AG09309 (cell line): ENCODE measurements at regions not wholly inside any gene's neighbourhood (a gene's known extent, or its start where the extent isn't known, plus 50 kb on each side); places are given as distances from the start of the nearest gene placed in this dataset.

ENCODE experiments used
- DNase-seq: peaks from one replicate; pipeline ENCODE4 v3.0.0-alpha.2; 2010; ENCODE audit warnings: low read depth
- H3K4me3 ChIP-seq: 2 replicates; pipeline ENCODE4 v1.5.1; 2011; ENCODE audit warnings: mild to moderate bottlenecking, low read depth, low read length, moderate library complexity; ENCODE audit not compliant: control insufficient read depth
- CTCF ChIP-seq: IDR thresholded peaks from 2 replicates; pipeline ENCODE4 v1.5.1; 2011; ENCODE audit warnings: mild to moderate bottlenecking, low read depth, low read length, inconsistent platforms; ENCODE audit not compliant: insufficient read depth, control insufficient read depth; ENCODE audit errors: missing control alignments

- TF ChIP-seq CTCF = no peak
- DNase-seq = no peak
- no peak overlapping the region for H3K4me3 ChIP-seq
Observed at GRCh38 chr5:98471458-98471857, 302.0 kb upstream of the RGMB start.

- no peak for TF ChIP-seq CTCF
- no peak overlapping the region for H3K4me3 ChIP-seq
- no peak for DNase-seq
Observed at GRCh38 chr5:98474216-98474615, 299.2 kb upstream of the RGMB start.

- no peak overlapping the region for H3K4me3 ChIP-seq
- no peak for TF ChIP-seq CTCF
- DNase-seq = no peak
Observed at GRCh38 chr5:98474782-98475181, 298.7 kb upstream of the RGMB start.

- no peak for TF ChIP-seq CTCF
- DNase-seq = no peak
- no peak overlapping the region for H3K4me3 ChIP-seq
Observed at GRCh38 chr5:98482321-98483300, 290.9 kb upstream of the RGMB start.

DNA sequence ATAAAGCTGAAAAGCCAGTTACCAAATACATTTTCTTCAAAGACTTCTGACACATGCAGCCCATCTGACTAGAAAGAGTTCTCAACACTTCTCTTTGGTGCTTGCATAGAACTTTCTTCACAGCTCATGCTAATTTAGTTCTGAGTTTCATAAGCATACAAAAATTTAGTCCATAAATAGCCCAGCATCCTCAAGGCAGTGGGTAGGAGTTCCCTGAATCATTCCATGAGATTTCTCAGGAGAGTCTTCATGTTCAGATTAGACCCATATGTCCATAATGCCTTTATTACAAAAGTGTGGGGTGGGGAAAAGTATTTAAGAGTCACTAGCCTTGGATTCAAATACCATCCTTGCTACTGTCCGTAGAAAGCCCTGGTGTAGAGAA is 290.2 kb upstream of the RGMB start:
- DNase-seq = peak; percentile 88
- no peak for TF ChIP-seq CTCF
- H3K4me3 ChIP-seq = no peak overlapping the region

GRCh38 chr5:98489021-98489420 is 284.4 kb upstream of the RGMB start:
- no peak for TF ChIP-seq CTCF

DNA sequence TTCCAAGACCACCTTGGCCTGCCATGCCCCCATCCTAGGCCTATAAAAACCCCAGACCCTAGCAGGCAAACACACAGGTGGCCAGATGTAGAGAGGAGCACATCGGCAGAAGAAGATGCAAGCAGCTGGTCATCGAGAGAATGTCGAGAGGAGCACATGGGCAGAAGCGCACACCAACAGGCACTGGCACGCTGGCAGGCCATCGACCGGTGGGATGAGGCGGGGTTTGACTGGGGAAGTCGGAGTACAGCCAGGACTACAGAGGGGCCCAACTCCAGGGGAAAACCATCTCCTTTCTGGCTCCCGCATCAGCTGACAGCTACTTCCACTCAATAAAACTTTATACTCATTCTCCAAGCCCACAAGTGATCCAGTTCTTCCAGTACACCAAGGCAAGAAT is 283.1 kb upstream of the RGMB start:
- DNase-seq = no peak
- H3K4me3 ChIP-seq = no peak overlapping the region
- no peak for TF ChIP-seq CTCF

More at GRCh38 chr5:98489021-98489420, 284.4 kb upstream of the RGMB start:
- H3K4me3 ChIP-seq = no peak overlapping the region
- no peak for DNase-seq
